ENCODE measurements at regions not wholly inside any gene's neighbourhood (a gene's known extent, or its start where the extent isn't known, plus 50 kb on each side); places are given as distances from the start of the nearest gene placed in this dataset.
"Not testable (repeated sequence)": the region's sequence is repeated elsewhere in the genome, so short reads cannot be mapped to it uniquely, and the experiment has no call there.

DNA sequence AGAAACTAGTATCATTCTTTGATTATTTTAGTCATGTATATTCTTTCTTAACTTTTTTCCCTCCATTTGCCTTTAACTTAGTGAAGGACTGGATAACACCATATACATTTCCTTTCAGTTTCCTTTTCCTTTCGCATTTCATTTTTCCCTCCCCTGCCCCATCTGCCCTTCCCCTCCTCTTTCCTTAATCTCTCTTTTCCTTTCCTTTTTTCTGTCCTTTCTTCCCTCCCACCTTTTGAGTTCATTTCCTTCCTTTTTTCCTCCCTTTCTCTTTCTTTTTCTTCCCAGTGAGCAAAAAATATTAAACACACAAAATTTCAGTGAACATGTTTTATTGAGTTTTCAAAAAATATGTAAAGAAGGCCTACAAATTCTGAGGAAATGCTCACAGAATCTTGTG is 373.3 kb downstream of the SRGAP2C start:
- TF ChIP-seq, protein P1, sequence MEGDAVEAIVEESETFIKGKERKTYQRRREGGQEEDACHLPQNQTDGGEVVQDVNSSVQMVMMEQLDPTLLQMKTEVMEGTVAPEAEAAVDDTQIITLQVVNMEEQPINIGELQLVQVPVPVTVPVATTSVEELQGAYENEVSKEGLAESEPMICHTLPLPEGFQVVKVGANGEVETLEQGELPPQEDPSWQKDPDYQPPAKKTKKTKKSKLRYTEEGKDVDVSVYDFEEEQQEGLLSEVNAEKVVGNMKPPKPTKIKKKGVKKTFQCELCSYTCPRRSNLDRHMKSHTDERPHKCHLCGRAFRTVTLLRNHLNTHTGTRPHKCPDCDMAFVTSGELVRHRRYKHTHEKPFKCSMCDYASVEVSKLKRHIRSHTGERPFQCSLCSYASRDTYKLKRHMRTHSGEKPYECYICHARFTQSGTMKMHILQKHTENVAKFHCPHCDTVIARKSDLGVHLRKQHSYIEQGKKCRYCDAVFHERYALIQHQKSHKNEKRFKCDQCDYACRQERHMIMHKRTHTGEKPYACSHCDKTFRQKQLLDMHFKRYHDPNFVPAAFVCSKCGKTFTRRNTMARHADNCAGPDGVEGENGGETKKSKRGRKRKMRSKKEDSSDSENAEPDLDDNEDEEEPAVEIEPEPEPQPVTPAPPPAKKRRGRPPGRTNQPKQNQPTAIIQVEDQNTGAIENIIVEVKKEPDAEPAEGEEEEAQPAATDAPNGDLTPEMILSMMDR (IDR thresholded peaks at IDR 0.05; ENCODE audit: low read depth, low read length, missing input control) = not testable (repeated sequence)
- TF ChIP-seq TAF1 (conservative IDR thresholded peaks at IDR 0.05); EGR1 (IDR thresholded peaks at IDR 0.05; ENCODE audit: low read depth in 2 of 2): not testable (repeated sequence)
- TF ChIP-seq, protein P2, sequence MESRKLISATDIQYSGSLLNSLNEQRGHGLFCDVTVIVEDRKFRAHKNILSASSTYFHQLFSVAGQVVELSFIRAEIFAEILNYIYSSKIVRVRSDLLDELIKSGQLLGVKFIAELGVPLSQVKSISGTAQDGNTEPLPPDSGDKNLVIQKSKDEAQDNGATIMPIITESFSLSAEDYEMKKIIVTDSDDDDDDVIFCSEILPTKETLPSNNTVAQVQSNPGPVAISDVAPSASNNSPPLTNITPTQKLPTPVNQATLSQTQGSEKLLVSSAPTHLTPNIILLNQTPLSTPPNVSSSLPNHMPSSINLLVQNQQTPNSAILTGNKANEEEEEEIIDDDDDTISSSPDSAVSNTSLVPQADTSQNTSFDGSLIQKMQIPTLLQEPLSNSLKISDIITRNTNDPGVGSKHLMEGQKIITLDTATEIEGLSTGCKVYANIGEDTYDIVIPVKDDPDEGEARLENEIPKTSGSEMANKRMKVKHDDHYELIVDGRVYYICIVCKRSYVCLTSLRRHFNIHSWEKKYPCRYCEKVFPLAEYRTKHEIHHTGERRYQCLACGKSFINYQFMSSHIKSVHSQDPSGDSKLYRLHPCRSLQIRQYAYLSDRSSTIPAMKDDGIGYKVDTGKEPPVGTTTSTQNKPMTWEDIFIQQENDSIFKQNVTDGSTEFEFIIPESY (IDR thresholded peaks at IDR 0.05) = not testable (repeated sequence)
